22Rv1 (cell line): ENCODE measurements at regions not wholly inside any gene's neighbourhood (a gene's known extent, or its start where the extent isn't known, plus 50 kb on each side); places are given as distances from the start of the nearest gene placed in this dataset.

Experiments used
- CTCF ChIP-seq: fragments of 450-650 bp; IDR thresholded peaks from 2 replicates; pipeline ENCODE4 v1.5.1; 2017; ENCODE audit warnings: mild to moderate bottlenecking
- ZFX ChIP-seq: fragments of 450-650 bp; IDR thresholded peaks from 2 replicates; pipeline ENCODE4 v1.6.1; 2017; ENCODE audit warnings: antibody characterized with exemption, borderline replicate concordance

- TF ChIP-seq CTCF: no peak
- no peak for TF ChIP-seq ZFX
These were observed 167.5 kb downstream of the ATG4C start for GRCh38 chr1:62951428-62951827.
